ENCODE measurements at regions not wholly inside any gene's neighbourhood (a gene's known extent, or its start where the extent isn't known, plus 50 kb on each side); places are given as distances from the start of the nearest gene placed in this dataset.
"Not testable (repeated sequence)": the region's sequence is repeated elsewhere in the genome, so short reads cannot be mapped to it uniquely, and the experiment has no call there.

- 0 out of 3 replicates have a peak, but pooled peaks cover 2% of the 10 kb centered on the region for H3K9me3 ChIP-seq
- no peak for ATAC-seq
- no peak for TF ChIP-seq HOXB5 (CRISPR knock-in tag; IDR thresholded peaks at IDR 0.05)
- H3K4me1 ChIP-seq, result no peaks in the 10 kb centered on the region
- CTCF ChIA-PET, result no interaction called here
- no peak for FAIRE-seq
- no peak for DNase-seq (ENCODE audit: low read depth in 1 of 2, low spot score in 1 of 2)
- POLR2A ChIA-PET, result no interaction called here
- no peak overlapping the region for H3K4me3 ChIP-seq
- no peak overlapping the region for H3K27ac ChIP-seq
- H3K4me2 ChIP-seq, result no peak overlapping the region
Observed at GRCh38 chr11:38130514-38130913, 1532.5 kb upstream of the RAG2 start.

GRCh38 chr11:38123673-38124072, 1525.6 kb upstream of the RAG2 start:
- 8% methylated on average over 9 of the region's 9 CpGs for WGBS (ENCODE audit: missing lambda C conversion rate)
- ATAC-seq (no peak), FAIRE-seq (no peak), DNase-seq (ENCODE audit: low read depth in 1 of 2, low spot score in 1 of 2) (no peak)
- no peak for TF ChIP-seq SMC3 (IDR thresholded peaks at IDR 0.05)
- TF ChIP-seq TP53 (CRISPR knock-in tag; IDR thresholded peaks at IDR 0.05), result no peak
- no peak for TF ChIP-seq BHLHE40 (IDR thresholded peaks at IDR 0.05; ENCODE audit: low read depth, low read length)
- TF ChIP-seq HEYL (CRISPR knock-in tag; IDR thresholded peaks at IDR 0.05), result no peak
- TF ChIP-seq MAZ (IDR thresholded peaks at IDR 0.05; ENCODE audit: borderline replicate concordance, low read depth, low read length), result no peak
- TF ChIP-seq HOXB5 (CRISPR knock-in tag; IDR thresholded peaks at IDR 0.05), result no peak
- TF ChIP-seq NR3C1 (IDR thresholded peaks at IDR 0.05), result no peak
- TF ChIP-seq KDM1A (IDR thresholded peaks at IDR 0.05; ENCODE audit: low read depth), result no peak
- no peak for TF ChIP-seq USF2 (IDR thresholded peaks at IDR 0.05)
- TF ChIP-seq SREBF2 (IDR thresholded peaks at IDR 0.05), result no peak
- TF ChIP-seq CEBPB (IDR thresholded peaks at IDR 0.05), result no peak
- TF ChIP-seq JUN (IDR thresholded peaks at IDR 0.05), result no peak
- no peak for TF ChIP-seq RAD21 (conservative IDR thresholded peaks at IDR 0.05 in 1 of 2, IDR thresholded peaks at IDR 0.05 in 1 of 2)
- Histone ChIP-seq H3K27ac (no peak overlapping the region), H3K9me3 (0 out of 3 replicates have a peak, but pooled peaks cover 2% of the 10 kb centered on the region), H3K4me1 (no peaks in the 10 kb centered on the region), H3K4me2 (no peak overlapping the region), H3K4me3 (no peak overlapping the region)
- ChIA-PET POLR2A (no interaction called here), CTCF (interaction anchor here (1.7 kb wide), 1 partner anchor 17 kb away, joined by 3 read pairs; no protein-coding TSS in a partner anchor)

GRCh38 chr11:38116616-38117015, 1518.6 kb upstream of the RAG2 start:
- peak; percentile 48 for TF ChIP-seq MAFK (IDR thresholded peaks at IDR 0.05; ENCODE audit: partially characterized antibody)
- WGBS (ENCODE audit: missing lambda C conversion rate), result 38% methylated on average over 5 of the region's 5 CpGs
- ATAC-seq; H3K4me3 ChIP-seq; H3K4me2 ChIP-seq; H3K27ac ChIP-seq; H3K9me3 ChIP-seq; DNase-seq (ENCODE audit: low read depth in 1 of 2, low spot score in 1 of 2); FAIRE-seq; POLR2A ChIA-PET; CTCF ChIA-PET; H3K4me1 ChIP-seq: not testable (repeated sequence)

GRCh38 chr11:38115381-38115780, 1517.3 kb upstream of the RAG2 start:
- ATAC-seq; H3K4me3 ChIP-seq; H3K4me2 ChIP-seq; POLR2A ChIA-PET; CTCF ChIA-PET; H3K9me3 ChIP-seq; FAIRE-seq; H3K4me1 ChIP-seq; DNase-seq (ENCODE audit: low read depth in 1 of 2, low spot score in 1 of 2); H3K27ac ChIP-seq: not testable (repeated sequence)
- 6% methylated on average over 3 of the region's 3 CpGs for WGBS (ENCODE audit: missing lambda C conversion rate)

- 24% methylated on average over 4 of the region's 4 CpGs for WGBS (ENCODE audit: missing lambda C conversion rate)
- CTCF ChIA-PET, result no interaction called here
Observed at GRCh38 chr11:38100836-38101462, 1502.9 kb upstream of the RAG2 start.

More at GRCh38 chr11:38100836-38101462, 1502.9 kb upstream of the RAG2 start:
- H3K4me1 ChIP-seq, result no peaks in the 10 kb centered on the region
- peaks cover 6% of the 10 kb centered on the region; the same call in 1 of the 3 replicates for H3K9me3 ChIP-seq
- TF ChIP-seq POLR2AphosphoS2 (conservative IDR thresholded peaks at IDR 0.05; ENCODE audit: low read length) (no peak), RARB (CRISPR knock-in tag; IDR thresholded peaks at IDR 0.05) (no peak), CEBPB (IDR thresholded peaks at IDR 0.05) (no peak), NR3C1 (IDR thresholded peaks at IDR 0.05) (no peak), HOXB13 (CRISPR knock-in tag; IDR thresholded peaks at IDR 0.05; ENCODE audit: low read depth) (no peak), MAFK (IDR thresholded peaks at IDR 0.05; ENCODE audit: partially characterized antibody) (no peak), HDAC2 (IDR thresholded peaks at IDR 0.05) (no peak), CHD4 (IDR thresholded peaks at IDR 0.05; ENCODE audit: borderline replicate concordance) (no peak), ZC3H11A (IDR thresholded peaks at IDR 0.05) (no peak), EHMT2 (IDR thresholded peaks at IDR 0.05; ENCODE audit: low read depth) (no peak), CBX8 (IDR thresholded peaks at IDR 0.05) (no peak), MAZ (IDR thresholded peaks at IDR 0.05; ENCODE audit: borderline replicate concordance, low read depth, low read length) (no peak), MYC (IDR thresholded peaks at IDR 0.05; ENCODE audit: borderline replicate concordance, low read length) (no peak), TP53 (CRISPR knock-in tag; IDR thresholded peaks at IDR 0.05) (no peak), GATA3 (IDR thresholded peaks at IDR 0.05; ENCODE audit: borderline replicate concordance) (no peak), E2F6 (IDR thresholded peaks at IDR 0.05; ENCODE audit: borderline replicate concordance, low read depth) (no peak)
- no peak for DNase-seq (ENCODE audit: low read depth in 1 of 2, low spot score in 1 of 2)
- no peak for FAIRE-seq
- no peak overlapping the region for H3K27ac ChIP-seq
- no peak overlapping the region for H3K4me2 ChIP-seq
- no peak for ATAC-seq
- no peak overlapping the region for H3K4me3 ChIP-seq
- POLR2A ChIA-PET, result no interaction called here
